ENCODE measurements at regions not wholly inside any gene's neighbourhood (a gene's known extent, or its start where the extent isn't known, plus 50 kb on each side); places are given as distances from the start of the nearest gene placed in this dataset.

DNA sequence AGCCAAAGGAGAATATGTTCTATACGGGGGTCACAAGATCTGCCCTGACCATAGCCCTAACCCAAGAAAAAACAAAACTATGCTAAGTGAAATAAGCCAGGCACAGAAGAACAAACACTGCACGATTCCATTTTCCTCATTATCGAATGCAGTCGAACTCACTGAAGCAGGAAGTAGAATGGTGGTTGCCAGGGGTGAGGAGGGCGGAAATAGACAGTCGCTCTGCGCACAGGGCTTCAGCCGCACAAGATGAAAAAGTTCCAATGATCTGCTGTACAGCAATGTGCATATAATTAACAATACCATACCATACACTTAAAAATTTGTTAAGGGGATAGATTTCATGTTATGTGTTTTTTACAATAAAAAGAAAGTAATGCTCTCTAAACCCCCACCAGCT, 257.7 kb downstream of the TXNL1 start:
- DNase-seq (ENCODE audit: low read depth), result no peak

GRCh38 chr18:56379256-56379655, 259.1 kb downstream of the TXNL1 start:
- no peak for DNase-seq (ENCODE audit: low read depth)

GRCh38 chr18:56377231-56377630, 261.2 kb downstream of the TXNL1 start:
- no peak for DNase-seq (ENCODE audit: low read depth)

DNA sequence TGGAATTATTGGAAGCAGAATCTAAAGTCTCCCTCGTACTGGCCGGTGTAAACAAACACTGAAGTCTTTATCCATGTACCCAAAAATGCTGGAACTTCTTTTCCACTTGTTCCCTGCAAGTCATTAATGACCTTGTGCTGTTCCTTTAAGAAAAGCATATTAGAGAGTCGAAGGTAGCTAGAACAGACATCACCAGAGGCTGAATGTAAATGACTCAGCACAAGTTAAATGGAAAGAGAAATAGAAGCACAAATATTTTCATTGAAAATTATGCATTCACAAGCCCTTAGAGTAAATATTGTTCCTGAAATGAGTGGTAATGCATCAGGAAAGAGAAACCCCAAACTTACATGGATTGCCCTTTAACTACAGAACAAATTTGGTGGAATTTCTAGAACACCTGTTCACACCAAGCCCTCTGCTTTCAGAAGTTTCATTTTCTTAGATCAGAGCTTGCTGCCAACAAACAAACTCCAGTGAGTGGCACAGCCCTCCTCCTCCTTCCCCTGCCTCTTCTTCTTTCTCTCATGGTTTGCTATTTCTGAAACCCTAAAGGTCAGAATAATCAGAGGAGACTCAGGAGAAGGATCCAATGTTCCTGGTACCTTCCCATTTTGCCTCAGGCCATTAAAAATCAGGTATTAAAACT, 264.3 kb downstream of the TXNL1 start:
- DNase-seq (ENCODE audit: low read depth), result no peak

DNA sequence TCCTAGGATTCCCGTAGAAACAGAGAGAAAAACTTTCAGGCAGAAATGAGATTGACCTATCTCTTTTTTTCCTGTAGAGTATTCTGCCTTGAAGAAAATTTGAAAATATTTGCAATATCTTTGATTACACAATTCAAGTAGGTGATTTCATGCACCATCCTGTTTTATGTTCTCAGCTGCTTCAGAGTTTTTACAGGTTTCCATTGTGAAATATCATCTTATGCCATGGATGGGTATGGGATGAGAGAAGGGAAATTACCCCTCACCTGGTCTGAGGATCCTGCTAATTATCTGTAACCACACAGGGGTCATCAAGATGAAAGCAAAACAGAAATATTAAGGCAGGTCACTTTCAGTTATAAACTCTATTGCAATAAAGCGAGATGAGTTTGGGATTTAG, 264.8 kb downstream of the TXNL1 start:
- no peak for DNase-seq (ENCODE audit: low read depth)

DNA sequence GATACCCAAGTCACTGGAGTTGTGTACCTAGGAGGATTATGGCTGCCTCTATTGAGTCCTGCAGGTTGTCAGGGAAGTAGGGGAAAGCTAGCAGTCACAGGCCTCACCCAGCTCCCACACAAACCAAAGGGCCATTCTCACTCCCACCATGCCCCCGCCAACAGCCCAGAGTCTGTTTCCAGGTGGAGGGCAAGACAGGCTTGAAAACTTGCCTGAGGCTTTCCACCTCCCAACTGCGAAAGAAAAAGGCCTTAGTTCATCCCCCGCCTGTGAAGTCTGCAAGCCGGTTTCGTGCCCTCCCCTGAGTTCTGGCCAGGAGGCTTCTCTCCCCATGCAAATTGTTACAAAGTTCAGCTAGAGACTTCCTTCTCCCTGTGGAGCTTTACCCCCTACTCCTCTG, 270.3 kb downstream of the TXNL1 start:
- no peak for DNase-seq (ENCODE audit: low read depth)

- peak; percentile 2 for DNase-seq (ENCODE audit: low read depth)
These were observed 279.6 kb downstream of the TXNL1 start for GRCh38 chr18:56358608-56359280.

DNA sequence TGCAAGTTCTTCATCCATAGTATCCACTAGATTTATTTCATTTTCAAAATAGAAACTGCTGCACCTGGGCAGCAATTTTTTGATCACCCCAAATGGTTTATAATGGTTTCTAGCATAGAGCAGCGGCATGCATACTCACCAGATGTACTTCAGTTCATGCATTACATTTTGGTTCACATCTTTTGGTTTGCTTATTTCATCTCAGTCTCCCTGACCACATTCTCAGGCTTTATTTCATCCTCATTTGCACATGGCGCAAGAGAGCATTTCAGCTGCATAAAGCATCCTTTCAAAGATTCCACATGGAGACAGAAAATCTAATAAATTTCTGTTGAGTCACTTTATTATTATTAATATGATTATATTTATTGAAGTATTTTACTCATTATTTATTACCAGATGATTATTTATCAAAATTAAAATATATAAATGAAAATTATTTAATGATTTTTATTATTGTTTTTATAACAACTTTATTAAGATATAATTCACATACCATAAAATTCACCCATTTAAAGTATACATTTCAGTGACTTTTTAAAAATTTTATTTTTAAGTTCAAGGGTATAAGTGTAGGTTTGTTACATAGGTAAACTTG, 284.6 kb downstream of the TXNL1 start:
- no peak for DNase-seq (ENCODE audit: low read depth)

- DNase-seq (ENCODE audit: low read depth), result no peak
These were observed 286.4 kb downstream of the TXNL1 start for GRCh38 chr18:56351911-56352500.

GRCh38 chr18:56337507-56337906, 300.9 kb downstream of the TXNL1 start:
- no peak for DNase-seq (ENCODE audit: low read depth)

GRCh38 chr18:56333839-56334238, 304.6 kb downstream of the TXNL1 start:
- DNase-seq (ENCODE audit: low read depth), result no peak

GRCh38 chr18:56333146-56333545, 305.2 kb downstream of the TXNL1 start:
- DNase-seq (ENCODE audit: low read depth), result no peak

DNA sequence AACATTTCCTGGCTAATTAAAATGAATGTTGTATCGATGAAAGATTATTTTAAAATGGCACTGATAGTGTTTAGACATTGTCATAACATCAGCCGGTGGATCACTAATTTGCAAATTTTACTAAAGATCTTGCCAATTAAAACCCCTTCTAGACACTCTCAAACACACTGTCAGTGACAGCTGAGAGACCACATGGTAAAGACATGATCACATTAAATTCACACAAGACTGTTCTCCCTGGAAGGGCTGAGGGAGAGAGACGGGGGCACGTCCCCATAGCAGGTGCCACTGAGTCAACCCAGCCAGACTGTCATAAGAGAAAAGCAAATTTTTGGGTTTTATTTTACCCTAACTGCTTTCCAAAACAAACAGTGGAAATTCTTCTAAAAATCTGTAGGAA, 306.0 kb downstream of the TXNL1 start:
- no peak for DNase-seq (ENCODE audit: low read depth)

DNA sequence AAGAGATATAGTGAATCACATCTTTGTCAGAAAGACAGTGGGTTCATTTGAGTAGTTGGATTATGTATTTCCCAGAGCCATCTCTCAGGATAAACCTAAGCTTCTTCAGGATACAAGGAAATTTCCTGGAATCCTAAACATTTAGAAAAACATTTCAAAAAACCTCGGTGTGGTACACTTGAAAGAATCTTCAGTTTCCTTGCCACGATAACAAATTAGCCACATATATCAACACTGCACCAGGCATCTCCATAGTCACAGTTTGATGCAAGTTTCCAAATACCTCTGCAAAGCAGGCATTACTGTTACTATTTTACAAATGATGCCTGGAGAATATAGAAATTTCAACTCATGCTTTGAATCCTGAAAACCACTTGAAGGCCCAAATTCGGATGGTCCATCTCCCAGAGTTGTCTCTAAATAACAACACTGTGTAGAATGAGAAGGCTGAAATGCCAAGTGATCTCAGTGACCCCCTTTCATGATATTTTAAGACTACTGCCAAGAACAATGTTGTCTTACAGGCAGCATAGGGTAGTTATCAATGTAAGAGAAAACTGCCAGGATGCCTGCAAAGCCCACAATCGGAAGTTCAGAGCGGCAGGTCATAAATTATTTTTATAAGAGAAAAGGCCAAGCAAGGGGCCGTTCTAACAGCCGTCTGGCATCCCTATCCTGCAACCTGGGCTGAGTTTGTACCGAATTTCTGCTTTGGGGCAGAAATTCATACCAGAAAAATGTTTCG, 307.9 kb downstream of the TXNL1 start:
- no peak for DNase-seq (ENCODE audit: low read depth)

DNA sequence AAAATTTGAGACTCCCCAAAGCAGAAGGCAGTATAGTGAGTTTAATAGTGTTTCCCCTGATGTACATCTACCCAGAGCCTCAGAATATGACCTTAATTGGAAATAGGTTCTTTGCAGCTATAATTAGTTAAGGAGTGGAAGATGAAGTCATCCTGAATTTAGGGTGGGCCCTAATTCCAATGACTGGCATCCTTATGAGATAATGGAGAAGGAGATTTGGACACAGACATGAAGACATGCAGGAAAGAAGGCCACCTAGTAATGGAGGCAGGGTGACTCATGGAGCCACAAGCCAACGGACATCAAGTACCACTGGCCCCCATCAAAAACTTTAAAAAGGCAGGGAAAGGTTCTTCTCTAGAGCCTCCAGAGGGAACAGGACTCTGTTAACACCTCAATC, 308.9 kb downstream of the TXNL1 start:
- DNase-seq (ENCODE audit: low read depth), result no peak

DNA sequence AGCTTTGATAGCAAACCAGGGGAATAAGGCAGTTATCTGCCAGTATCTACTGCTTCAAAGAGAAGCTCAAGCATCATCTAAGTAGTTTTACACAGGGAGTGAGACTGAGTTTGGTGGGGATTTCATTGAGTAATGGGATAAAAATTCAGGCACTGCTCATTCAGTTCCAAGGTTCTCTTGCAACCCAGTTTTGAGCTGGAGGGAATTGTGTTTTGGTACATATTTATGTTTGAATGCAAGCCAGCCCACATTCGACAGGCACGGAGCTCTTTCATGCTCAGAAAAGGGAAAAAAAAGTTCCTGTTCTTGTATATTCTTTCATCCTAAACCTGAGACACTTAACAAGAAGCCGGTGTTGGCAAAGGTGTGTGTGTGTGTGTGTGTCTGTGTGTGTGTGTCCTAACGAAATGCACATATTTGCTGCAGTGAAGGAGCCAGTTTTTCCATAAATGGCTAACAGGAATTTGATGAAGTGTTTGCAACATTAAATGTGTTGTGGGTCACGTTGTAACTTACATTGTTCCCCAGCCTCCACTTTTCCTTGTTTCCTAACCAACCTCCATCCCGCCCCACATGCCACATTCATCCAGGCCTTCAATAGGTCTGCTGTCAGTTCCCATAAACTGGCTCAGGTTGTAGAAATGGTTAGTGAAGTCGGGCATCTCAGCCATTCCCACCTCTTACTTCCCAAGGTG, 311.1 kb downstream of the TXNL1 start:
- no peak for DNase-seq (ENCODE audit: low read depth)

DNA sequence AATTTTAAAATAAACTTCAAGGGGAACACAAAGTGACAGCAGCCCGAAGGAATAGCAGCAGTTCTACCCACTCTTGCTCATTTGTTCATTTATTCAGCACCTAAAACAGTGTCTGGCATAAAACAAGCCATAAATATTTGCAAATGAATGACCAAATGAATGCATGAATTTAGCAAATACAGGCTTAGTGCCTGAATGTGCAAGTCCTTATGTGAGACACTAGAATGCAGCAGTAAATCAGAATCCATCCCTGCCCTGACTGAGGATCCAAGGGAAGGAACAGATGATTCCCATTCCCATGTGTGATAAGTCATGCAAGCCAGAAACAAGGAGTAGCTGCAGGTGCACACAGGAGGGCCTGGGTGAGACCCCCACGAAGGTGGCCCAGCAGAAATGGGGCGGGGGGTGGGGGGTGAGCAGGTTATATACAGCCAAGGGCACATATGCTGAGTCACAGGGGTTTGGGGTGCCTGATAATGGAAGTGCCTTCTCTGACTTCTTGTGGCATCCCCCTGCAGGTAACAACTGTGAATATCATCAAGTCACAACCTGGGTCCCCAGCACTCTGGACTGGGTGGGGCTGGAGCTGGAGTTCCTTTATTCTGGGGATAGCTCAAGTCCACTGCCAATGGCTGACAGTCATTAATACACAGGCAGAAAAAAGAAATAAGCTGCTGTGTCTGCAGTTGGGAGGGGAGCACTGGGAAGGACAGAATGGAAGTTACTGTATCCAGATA, 311.9 kb downstream of the TXNL1 start:
- DNase-seq (ENCODE audit: low read depth), result no peak

DNA sequence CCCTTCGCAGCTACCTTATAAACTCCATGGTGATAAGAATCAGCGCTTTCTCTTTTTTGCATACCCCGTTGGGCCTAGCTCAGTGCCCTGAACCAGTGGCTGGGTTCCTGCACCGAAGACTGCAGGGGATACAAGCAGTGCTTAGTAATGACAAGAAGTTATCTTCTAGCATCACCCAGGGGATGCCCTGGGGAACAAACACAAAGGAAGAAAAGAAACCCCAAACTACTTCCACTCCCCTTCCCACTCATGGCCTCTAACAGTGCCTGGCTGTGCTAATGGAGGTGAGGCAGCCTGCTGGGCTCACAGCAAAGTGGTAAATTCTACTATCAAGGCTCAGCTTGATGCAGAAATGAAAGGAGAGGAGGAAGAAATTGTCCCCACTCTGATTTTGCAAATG, 314.7 kb downstream of the TXNL1 start:
- DNase-seq (ENCODE audit: low read depth), result no peak

DNA sequence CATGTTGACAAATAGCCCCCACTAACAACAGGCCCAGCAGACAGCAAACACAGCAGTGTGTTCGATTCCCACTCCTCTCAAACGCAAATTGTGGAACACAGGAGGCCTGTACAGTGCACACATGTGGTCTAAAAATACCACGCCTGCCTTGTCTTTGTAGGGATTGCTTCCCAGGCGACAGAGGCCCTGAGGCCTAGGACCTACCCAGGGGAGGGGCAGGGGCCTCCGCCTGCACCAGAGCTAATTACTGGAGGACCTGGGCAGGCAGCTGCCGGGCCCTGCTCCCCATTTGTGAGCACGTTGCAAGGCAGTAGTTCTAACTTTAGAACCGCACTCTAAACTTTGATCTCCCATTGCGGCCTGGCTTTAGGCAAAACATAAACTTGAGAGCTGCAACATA, 316.0 kb downstream of the TXNL1 start:
- no peak for DNase-seq (ENCODE audit: low read depth)

DNA sequence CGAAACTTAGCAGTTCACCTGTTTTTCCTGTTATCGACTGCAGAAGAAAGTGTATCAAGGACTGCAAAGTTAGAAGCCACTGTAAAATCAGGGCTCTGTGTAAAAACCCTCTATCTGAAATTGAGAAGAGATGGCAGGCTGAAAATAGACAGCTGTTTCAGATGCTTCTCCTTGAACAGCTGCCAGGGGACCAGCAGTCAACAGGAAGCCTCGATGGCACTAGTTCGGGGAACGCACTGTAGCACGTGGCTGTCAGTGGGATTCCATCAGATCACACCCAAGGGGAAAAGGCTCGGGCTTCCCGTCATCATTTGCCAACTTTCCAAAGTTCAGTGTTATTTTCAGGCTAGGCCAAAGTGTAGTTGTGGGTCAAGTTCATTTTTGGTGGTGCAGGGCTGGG, 316.9 kb downstream of the TXNL1 start:
- no peak for DNase-seq (ENCODE audit: low read depth)

DNA sequence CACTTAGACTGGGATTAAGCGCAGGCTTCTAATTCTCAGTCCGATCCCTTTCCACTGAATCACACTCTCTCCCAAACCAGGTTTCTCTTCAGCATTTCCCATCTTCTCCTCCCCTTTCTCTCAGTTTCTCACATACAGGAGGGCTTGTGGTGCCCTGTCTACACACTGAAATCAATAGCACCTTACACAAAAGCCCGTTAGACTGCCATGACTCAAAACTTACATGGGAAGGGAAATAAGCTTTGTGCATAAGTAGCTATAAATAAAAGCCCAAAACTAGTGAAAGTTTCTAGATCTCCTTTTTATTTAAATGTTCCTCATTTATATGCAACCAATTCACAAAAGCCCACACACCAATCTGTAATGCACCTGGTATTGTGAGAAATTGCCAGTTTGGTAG, 318.4 kb downstream of the TXNL1 start:
- DNase-seq (ENCODE audit: low read depth), result no peak

All from HS-5 (cell line).